HAP-1 (cell line): ENCODE measurements at regions not wholly inside any gene's neighbourhood (a gene's known extent, or its start where the extent isn't known, plus 50 kb on each side); places are given as distances from the start of the nearest gene placed in this dataset.

ENCODE experiments used
- DNase-seq, 2 experiments: peaks; one replicate each; pipeline ENCODE4 v3.0.0-alpha.2; 2016 to 2020; ENCODE audit warnings: low spot score in 2 of 2
- H3K27me3 ChIP-seq: fragments of 250-450 bp; sonication (Bioruptor Pico); 2 replicates; pipeline ENCODE4 v1.5.1; 2020; ENCODE audit warnings: low read depth, mild to moderate bottlenecking, moderate library complexity
- H3K36me3 ChIP-seq: fragments of 250-450 bp; sonication (Bioruptor Pico); replicated peaks from 2 replicates; pipeline ENCODE4 v1.5.1; 2020; ENCODE audit warnings: mild to moderate bottlenecking
- H3K4me1 ChIP-seq: fragments of 250-450 bp; sonication (Bioruptor Pico); 2 replicates; pipeline ENCODE4 v1.5.1; 2020; ENCODE audit warnings: mild to moderate bottlenecking
- H3K4me3 ChIP-seq: fragments of 250-450 bp; sonication (Bioruptor Pico); 2 replicates; pipeline ENCODE4 v1.5.1; 2020; ENCODE audit warnings: mild to moderate bottlenecking, moderate library complexity
- H3K9me3 ChIP-seq: fragments of 250-450 bp; sonication (Bioruptor Pico); 2 replicates; pipeline ENCODE4 v1.5.1; 2020; ENCODE audit warnings: mild to moderate bottlenecking, moderate library complexity
- in situ Hi-C: fragments of 300-500 bp; cut with MboI; formaldehyde crosslinking; loops from 3 replicates; pipeline ENCODE4 v1.14.3; 2020; ENCODE audit warnings: low sequenced_read_pairs, inconsistent platforms, mixed read lengths

GRCh38 chr7:42625421-42625820 is 286.4 kb downstream of the C7orf25 start:
- in situ Hi-C loops: no loop called here
- Histone ChIP-seq H3K9me3 (no peaks in the 10 kb centered on the region), H3K27me3 (no peaks in the 10 kb centered on the region), H3K4me1 (no peaks in the 10 kb centered on the region), H3K36me3 (no peaks in the 10 kb centered on the region), H3K4me3 (no peak overlapping the region)
- no peak for DNase-seq

DNA sequence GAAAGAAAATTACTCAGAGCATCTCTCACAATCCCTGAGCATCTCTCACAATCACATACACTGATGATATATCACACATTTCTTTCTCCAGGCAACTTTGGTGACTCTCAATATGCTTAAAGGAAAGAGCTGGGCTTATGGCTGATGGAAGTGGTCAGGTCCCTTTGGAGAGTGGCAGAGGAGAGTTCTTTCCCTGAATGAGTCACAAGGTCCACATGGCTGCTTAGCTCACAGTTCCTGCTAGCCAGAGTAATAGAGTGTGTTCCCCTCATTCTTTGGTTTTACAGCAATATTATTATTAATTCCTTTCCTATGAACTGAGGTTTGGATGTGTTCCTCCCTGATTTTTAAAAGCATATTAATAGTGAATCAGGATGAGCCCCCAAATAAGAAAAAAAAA is 287.4 kb downstream of the C7orf25 start:
- DNase-seq: no peak
- in situ Hi-C loops: no loop called here
- no peaks in the 10 kb centered on the region for H3K9me3 ChIP-seq
- no peaks in the 10 kb centered on the region for H3K4me1 ChIP-seq
- no peak overlapping the region for H3K4me3 ChIP-seq
- H3K36me3 ChIP-seq: no peaks in the 10 kb centered on the region
- H3K27me3 ChIP-seq: no peaks in the 10 kb centered on the region

DNA sequence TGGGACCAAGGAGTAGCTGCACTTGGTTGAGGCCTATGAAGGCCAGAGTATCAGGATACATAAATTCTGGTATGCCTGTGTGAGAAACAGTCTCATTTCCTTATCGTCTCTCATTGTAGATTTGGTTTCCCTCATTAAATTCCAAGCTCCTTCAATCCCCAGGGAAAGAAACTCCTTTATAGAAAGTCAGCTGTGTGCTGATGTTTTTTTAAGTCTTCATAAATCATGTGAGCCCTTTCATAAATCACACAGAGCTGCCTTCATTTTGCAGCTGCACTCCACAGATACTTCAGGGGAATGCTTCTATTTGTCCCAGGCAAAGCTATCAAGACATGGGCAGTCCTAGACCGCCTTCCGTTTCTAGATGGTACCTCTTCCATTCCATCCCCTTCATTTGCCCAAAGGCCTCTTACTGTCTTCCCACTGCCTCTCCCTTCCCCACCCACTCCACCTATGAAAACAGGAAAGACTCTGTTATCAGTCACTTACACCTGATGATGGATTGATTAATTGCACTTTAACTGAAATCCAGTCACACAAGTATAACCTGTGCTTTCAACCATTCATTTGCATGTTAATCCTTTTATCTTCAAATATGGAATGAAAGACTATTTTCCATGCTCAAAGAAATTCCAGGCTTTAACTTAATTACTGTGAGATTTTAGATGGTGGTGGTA is 290.2 kb downstream of the C7orf25 start:
- in situ Hi-C loops: no loop called here
- Histone ChIP-seq H3K9me3 (no peaks in the 10 kb centered on the region), H3K4me3 (no peak overlapping the region)

GRCh38 chr7:42618651-42619360 is 293.1 kb downstream of the C7orf25 start:
- in situ Hi-C loops: no loop called here
- Histone ChIP-seq H3K4me3 (no peak overlapping the region), H3K4me1 (no peaks in the 10 kb centered on the region), H3K9me3 (no peaks in the 10 kb centered on the region), H3K36me3 (no peaks in the 10 kb centered on the region), H3K27me3 (no peaks in the 10 kb centered on the region)
- DNase-seq: no peak

More for the DNA sequence above, 290.2 kb downstream of the C7orf25 start:
- Histone ChIP-seq H3K36me3 (no peaks in the 10 kb centered on the region), H3K4me1 (no peaks in the 10 kb centered on the region), H3K27me3 (no peaks in the 10 kb centered on the region)
- no peak for DNase-seq

DNA sequence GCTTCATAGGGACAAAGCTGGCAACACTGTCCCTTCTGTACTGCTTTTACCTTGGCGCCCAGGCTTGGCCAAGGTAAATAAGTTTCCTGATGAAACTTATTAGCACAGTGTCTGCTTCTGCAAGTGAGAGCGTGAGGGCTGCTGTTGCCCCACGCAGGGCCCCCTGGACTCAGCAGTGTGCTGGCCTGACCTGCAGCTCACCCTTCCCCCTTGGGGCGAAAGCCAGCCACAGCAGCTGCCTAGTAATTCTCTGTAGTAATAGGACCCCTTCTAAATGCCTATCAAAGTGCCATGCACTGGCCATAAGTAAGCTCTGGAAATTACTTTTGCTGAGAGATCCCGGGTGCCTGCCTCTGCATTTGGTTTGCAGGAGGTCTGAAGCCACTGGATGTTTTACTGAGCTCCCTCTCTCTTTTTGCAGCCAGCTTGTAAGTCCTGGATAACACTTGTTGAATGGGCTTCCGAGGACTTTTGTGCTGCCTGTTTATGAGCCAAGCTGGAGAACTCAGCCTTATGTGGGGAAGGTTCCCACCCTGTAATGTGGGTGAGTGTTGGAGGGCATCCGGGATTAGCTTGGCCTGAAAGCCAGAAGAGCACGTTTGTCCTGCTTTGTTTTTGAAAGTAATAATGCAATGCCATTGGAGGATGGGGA is 293.9 kb downstream of the C7orf25 start:
- in situ Hi-C loops: no loop called here
- H3K4me3 ChIP-seq: no peak overlapping the region
- no peaks in the 10 kb centered on the region for H3K36me3 ChIP-seq
- no peak for DNase-seq
- H3K27me3 ChIP-seq: no peaks in the 10 kb centered on the region
- no peaks in the 10 kb centered on the region for H3K9me3 ChIP-seq
- no peaks in the 10 kb centered on the region for H3K4me1 ChIP-seq

GRCh38 chr7:42617071-42617765 is 294.7 kb downstream of the C7orf25 start:
- in situ Hi-C loops: no loop called here
- H3K4me3 ChIP-seq: no peak overlapping the region
- H3K9me3 ChIP-seq: no peaks in the 10 kb centered on the region
- no peaks in the 10 kb centered on the region for H3K36me3 ChIP-seq
- no peaks in the 10 kb centered on the region for H3K27me3 ChIP-seq
- no peaks in the 10 kb centered on the region for H3K4me1 ChIP-seq
- DNase-seq: no peak

DNA sequence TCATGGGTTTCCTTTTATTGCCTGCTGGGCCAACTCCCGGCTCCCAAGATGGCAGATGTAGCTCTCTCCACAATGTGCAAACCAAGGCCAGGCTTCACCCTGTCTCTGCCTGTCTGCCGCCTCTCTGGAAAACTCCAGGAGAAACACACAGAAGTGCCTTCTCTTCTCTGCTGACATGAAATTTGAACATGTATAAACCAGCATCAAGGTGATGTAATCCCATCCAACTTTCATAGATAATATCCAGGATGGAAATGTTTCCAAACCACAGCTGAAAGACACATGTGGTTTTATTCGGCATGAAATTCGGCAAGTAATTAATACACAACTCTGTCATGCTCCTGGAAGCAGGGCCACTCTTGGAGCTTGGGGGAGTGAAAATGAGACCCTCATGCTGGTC is 297.2 kb downstream of the C7orf25 start:
- Histone ChIP-seq H3K9me3 (no peaks in the 10 kb centered on the region), H3K36me3 (no peaks in the 10 kb centered on the region), H3K4me3 (no peak overlapping the region), H3K27me3 (no peaks in the 10 kb centered on the region), H3K4me1 (no peaks in the 10 kb centered on the region)
- in situ Hi-C loops: no loop called here
- DNase-seq: no peak

DNA sequence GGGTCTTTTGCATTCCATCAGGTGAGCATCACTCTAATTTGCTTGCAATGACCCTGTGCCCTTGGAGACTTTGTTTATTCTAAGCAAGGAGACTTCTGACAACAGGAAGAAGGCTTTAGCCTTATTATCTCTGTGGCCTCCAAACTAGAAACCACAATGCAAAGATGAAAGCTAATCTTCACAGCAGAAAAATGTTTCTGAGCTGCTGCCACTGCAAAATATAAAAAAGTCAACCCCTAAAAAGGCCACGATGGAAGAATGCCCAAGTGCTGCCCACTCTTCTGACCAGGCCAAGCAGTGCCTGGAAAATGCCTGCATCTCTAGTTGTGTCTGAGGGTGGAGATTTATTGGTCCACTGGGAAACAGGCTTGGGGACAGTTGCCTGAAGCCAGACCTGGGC is 299.9 kb downstream of the C7orf25 start:
- Histone ChIP-seq H3K36me3 (no peaks in the 10 kb centered on the region), H3K4me1 (no peaks in the 10 kb centered on the region), H3K9me3 (no peaks in the 10 kb centered on the region), H3K27me3 (peaks cover 3% of the 10 kb centered on the region; the same call in 1 of the 2 replicates), H3K4me3 (no peak overlapping the region)
- in situ Hi-C loops: no loop called here
- DNase-seq: no peak

GRCh38 chr7:42611289-42611928 is 300.5 kb downstream of the C7orf25 start:
- Histone ChIP-seq H3K4me1 (no peaks in the 10 kb centered on the region), H3K36me3 (no peaks in the 10 kb centered on the region), H3K4me3 (no peak overlapping the region), H3K27me3 (peaks cover 3% of the 10 kb centered on the region; the same call in 1 of the 2 replicates), H3K9me3 (no peaks in the 10 kb centered on the region)
- DNase-seq: no peak
- in situ Hi-C loops: no loop called here

GRCh38 chr7:42606193-42606905 is 305.5 kb downstream of the C7orf25 start:
- H3K9me3 ChIP-seq: no peaks in the 10 kb centered on the region
- H3K36me3 ChIP-seq: no peaks in the 10 kb centered on the region
- H3K4me1 ChIP-seq: no peaks in the 10 kb centered on the region
- in situ Hi-C loops: no loop called here
- DNase-seq: no peak
- peaks cover 5% of the 10 kb centered on the region; the same call in 1 of the 2 replicates for H3K27me3 ChIP-seq
- H3K4me3 ChIP-seq: no peak overlapping the region

GRCh38 chr7:42605406-42606192 is 306.3 kb downstream of the C7orf25 start:
- Histone ChIP-seq H3K36me3 (no peaks in the 10 kb centered on the region), H3K27me3 (peaks cover 5% of the 10 kb centered on the region; the same call in 1 of the 2 replicates), H3K9me3 (no peaks in the 10 kb centered on the region), H3K4me1 (no peaks in the 10 kb centered on the region), H3K4me3 (no peak overlapping the region)
- no peak for DNase-seq
- in situ Hi-C loops: no loop called here

- Histone ChIP-seq H3K4me1 (no peaks in the 10 kb centered on the region), H3K9me3 (no peaks in the 10 kb centered on the region), H3K27me3 (peaks cover 2% of the 10 kb centered on the region; the same call in 1 of the 2 replicates), H3K36me3 (no peaks in the 10 kb centered on the region), H3K4me3 (no peak overlapping the region)
- DNase-seq: no peak
- in situ Hi-C loops: no loop called here
Observed at GRCh38 chr7:42603496-42603895, 308.4 kb downstream of the C7orf25 start.
